H9 (cell line): ENCODE measurements at regions not wholly inside any gene's neighbourhood (a gene's known extent, or its start where the extent isn't known, plus 50 kb on each side); places are given as distances from the start of the nearest gene placed in this dataset.
A peak's percentile ranks its signal among the peaks of the same experiment; 100 is the strongest.

Source experiments
- DNase-seq: peaks from one replicate; pipeline ENCODE4 v3.0.0-alpha.2; 2017
- H2AFZ ChIP-seq: one replicate; pipeline ENCODE4 v1.6.1; 2013; ENCODE audit warnings: mild to moderate bottlenecking, low read length, control low read depth, moderate library complexity
- H2AK5ac ChIP-seq: 2 replicates; pipeline ENCODE4 v1.6.1; 2013; ENCODE audit warnings: low read length, control low read depth, mixed read lengths; ENCODE audit not compliant: insufficient read length
- H2BK120ac ChIP-seq: one replicate; pipeline ENCODE4 v1.6.1; 2013; ENCODE audit warnings: low read depth, mild to moderate bottlenecking, low read length, control low read depth, inconsistent platforms; ENCODE audit not compliant: poor library complexity, severe bottlenecking
- H2BK12ac ChIP-seq: 2 replicates; pipeline ENCODE4 v1.6.1; 2013; ENCODE audit warnings: low read length, control low read depth, mixed read lengths, low read depth; ENCODE audit not compliant: insufficient read length
- H2BK15ac ChIP-seq: 2 replicates; pipeline ENCODE4 v1.6.1; 2013; ENCODE audit warnings: low read depth, low read length, control low read depth
- H2BK20ac ChIP-seq: one replicate; pipeline ENCODE4 v1.6.1; 2013; ENCODE audit warnings: low read depth, mild to moderate bottlenecking, low read length, control low read depth, inconsistent platforms; ENCODE audit not compliant: poor library complexity, severe bottlenecking
- H2BK5ac ChIP-seq: 2 replicates; pipeline ENCODE4 v1.6.1; 2013; ENCODE audit warnings: low read length, control low read depth, mixed read lengths; ENCODE audit not compliant: insufficient read length
- H3K14ac ChIP-seq: 2 replicates; pipeline ENCODE4 v1.6.1; 2013; ENCODE audit warnings: low read length, control low read depth; ENCODE audit not compliant: insufficient read depth
- H3K18ac ChIP-seq: 2 replicates; pipeline ENCODE4 v1.6.1; 2013; ENCODE audit warnings: low read depth, mild to moderate bottlenecking, mixed read lengths, low read length, control low read depth; ENCODE audit not compliant: insufficient read length
- H3K23ac ChIP-seq: 2 replicates; pipeline ENCODE4 v1.6.1; 2013; ENCODE audit warnings: low read length, control low read depth, mixed read lengths, low read depth; ENCODE audit not compliant: insufficient read length
- H3K23me2 ChIP-seq: 2 replicates; pipeline ENCODE4 v1.6.1; 2013; ENCODE audit warnings: low read depth, mild to moderate bottlenecking, mixed read lengths, low read length, control low read depth; ENCODE audit not compliant: insufficient read length, poor library complexity, severe bottlenecking
- H3K27ac ChIP-seq: 2 replicates; pipeline ENCODE4 v1.5.1; 2013; ENCODE audit warnings: low read length, control low read depth, mixed read lengths, low read depth; ENCODE audit not compliant: insufficient read length
- H3K27me3 ChIP-seq: 2 replicates; pipeline ENCODE4 v1.6.1; 2013; ENCODE audit warnings: low read length, control low read depth, inconsistent platforms; ENCODE audit not compliant: insufficient read depth
- H3K4ac ChIP-seq: 2 replicates; pipeline ENCODE4 v1.6.1; 2013; ENCODE audit warnings: low read depth, mild to moderate bottlenecking, control low read depth, inconsistent platforms, low read length, moderate library complexity
- H3K4me1 ChIP-seq: 2 replicates; pipeline ENCODE4 v1.6.1; 2013; ENCODE audit warnings: low read length, control low read depth, inconsistent platforms; ENCODE audit not compliant: insufficient read depth
- H3K4me2 ChIP-seq: 2 replicates; pipeline ENCODE4 v1.6.1; 2013; ENCODE audit warnings: low read length, control low read depth, mixed read lengths; ENCODE audit not compliant: insufficient read length, insufficient read depth
- H3K56ac ChIP-seq: 2 replicates; pipeline ENCODE4 v1.6.1; 2013; ENCODE audit warnings: low read depth, mild to moderate bottlenecking, mixed read lengths, low read length, control low read depth; ENCODE audit not compliant: insufficient read length
- H3K79me1 ChIP-seq: 2 replicates; pipeline ENCODE4 v1.6.1; 2013; ENCODE audit warnings: low read depth, mild to moderate bottlenecking, moderate library complexity, low read length, control low read depth, inconsistent platforms; ENCODE audit not compliant: insufficient read depth, poor library complexity, severe bottlenecking
- H3K79me2 ChIP-seq: 2 replicates; pipeline ENCODE4 v1.6.1; 2013; ENCODE audit warnings: low read length, control low read depth, inconsistent platforms; ENCODE audit not compliant: insufficient read depth
- H3K9ac ChIP-seq: 2 replicates; pipeline ENCODE4 v1.6.1; 2013; ENCODE audit warnings: low read length, control low read depth, mixed read lengths; ENCODE audit not compliant: insufficient read length; ENCODE audit errors: extremely low read depth
- H3K9me3 ChIP-seq: one replicate; pipeline ENCODE4 v1.6.1; 2013; ENCODE audit warnings: low read depth, low read length, inconsistent platforms; ENCODE audit not compliant: control insufficient read depth
- H3T11ph ChIP-seq: one replicate; pipeline ENCODE4 v1.6.1; 2013; ENCODE audit warnings: mild to moderate bottlenecking, low read length, control low read depth, inconsistent platforms
- H4K20me1 ChIP-seq: one replicate; pipeline ENCODE4 v1.6.1; 2013; ENCODE audit not compliant: control insufficient read depth, insufficient read length, insufficient read depth
- H4K5ac ChIP-seq: 2 replicates; pipeline ENCODE4 v1.6.1; 2013; ENCODE audit warnings: low read depth, mild to moderate bottlenecking, mixed read lengths, low read length, control low read depth; ENCODE audit not compliant: insufficient read length
- H4K8ac ChIP-seq: replicated peaks from 2 replicates; pipeline ENCODE4 v1.6.1; 2013; ENCODE audit warnings: low read length, control low read depth, mixed read lengths, low read depth; ENCODE audit not compliant: insufficient read length
- H4K91ac ChIP-seq: 2 replicates; pipeline ENCODE4 v1.6.1; 2013; ENCODE audit warnings: low read depth, mild to moderate bottlenecking, moderate library complexity, mixed read lengths, low read length, control low read depth; ENCODE audit not compliant: insufficient read length
- H3K27ac Mint-ChIP-seq, 3 experiments: 2 replicates in 2 of 3; 3 replicates in 1 of 3; pipeline ENCODE4 v1.8.0; 2020 to 2021; ENCODE audit warnings: mixed read lengths in 3 of 3, mild to moderate bottlenecking in 1 of 3, moderate library complexity in 1 of 3
- H3K27me3 Mint-ChIP-seq: 2 replicates; pipeline ENCODE4 v1.8.0; 2021; ENCODE audit warnings: low read depth, mild to moderate bottlenecking, moderate library complexity, mixed read lengths
- H3K36me3 Mint-ChIP-seq, 3 experiments: 2 replicates in 2 of 3; 3 replicates in 1 of 3; pipeline ENCODE4 v1.8.0; 2020 to 2021; ENCODE audit warnings: low read depth in 3 of 3, mixed read lengths in 3 of 3; ENCODE audit not compliant: insufficient read depth in 1 of 3
- H3K4me1 Mint-ChIP-seq, 2 experiments: 2 replicates each; pipeline ENCODE4 v1.8.0; 2020; ENCODE audit warnings: mixed read lengths in 2 of 2
- H3K4me3 Mint-ChIP-seq, 2 experiments: 2 replicates in 1 of 2; 3 replicates in 1 of 2; pipeline ENCODE4 v1.8.0; 2020 to 2021; ENCODE audit warnings: mild to moderate bottlenecking in 2 of 2, mixed read lengths in 2 of 2, moderate library complexity in 1 of 2
- H3K9me3 Mint-ChIP-seq, 2 experiments: 2 replicates in 1 of 2; 3 replicates in 1 of 2; pipeline ENCODE4 v1.8.0; 2020; ENCODE audit warnings: mild to moderate bottlenecking in 2 of 2, mixed read lengths in 2 of 2, moderate library complexity in 1 of 2
- WGBS: extraction: QIAGEN DNeasy Blood & Tissue Kit; methylation state at CpG from one replicate; pipeline ENCODE4 v1.1.7; 2013; ENCODE audit warnings: missing lambda C conversion rate, low lambda C conversion rate, mixed read lengths; ENCODE audit not compliant: insufficient read length; ENCODE audit errors: extremely low coverage; 5-methylcytosine and 5-hydroxymethylcytosine counted together
- TF ChIP-seq, protein P1 (sequence below): fragments of 200-600 bp; sonication (generic); conservative IDR thresholded peaks from 3 replicates; pipeline ENCODE4 v1.8.0; 2021; ENCODE audit warnings: antibody characterized with exemption, mild to moderate bottlenecking

DNA sequence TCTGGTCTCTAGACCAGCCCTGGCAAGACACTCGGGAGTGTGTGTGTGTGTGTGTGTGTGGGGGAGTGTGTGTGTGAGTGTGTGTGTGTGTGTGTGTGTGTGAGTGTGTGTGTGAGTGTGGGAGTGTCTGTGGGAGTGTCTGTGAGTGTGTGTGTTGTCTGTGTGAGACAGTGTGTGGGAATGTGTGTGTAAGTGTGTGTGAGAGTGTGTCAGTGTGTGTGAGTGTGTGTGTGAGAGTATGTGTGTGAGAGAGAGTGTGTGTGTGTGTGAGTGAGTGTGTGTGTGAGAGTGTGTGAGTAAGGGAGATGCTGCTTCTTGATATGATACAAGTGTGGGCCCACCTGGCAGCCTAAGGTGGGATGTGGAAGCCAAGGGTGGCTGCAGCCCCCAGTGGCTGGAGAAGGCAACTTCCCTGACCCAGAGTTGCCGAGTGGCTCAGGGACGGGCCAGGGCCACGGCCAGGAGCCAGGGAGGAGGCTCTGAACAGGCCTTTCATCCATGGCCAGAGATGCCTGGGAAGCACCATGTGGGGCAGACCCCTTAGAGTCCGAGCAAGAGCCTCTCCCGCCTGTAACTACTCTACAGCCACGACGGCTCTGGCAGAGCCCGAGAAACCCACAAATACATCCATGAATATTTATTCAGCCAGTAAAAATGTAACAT is 159.3 kb upstream of the MYCN start:
- peaks cover 1% of the 10 kb centered on the region for H3K27me3 Mint-ChIP-seq
- H3K23ac ChIP-seq, result no peak overlapping the region

More for the DNA sequence above, 159.3 kb upstream of the MYCN start:
- whole genome bisulfite sequencing, result no CpG with 5 or more reads among the region's 9 CpGs
- no peak overlapping the region for H2BK120ac ChIP-seq
- no peak overlapping the region for H2BK15ac ChIP-seq
- Mint-ChIP-seq H3K27ac (no peak overlapping the region), H3K4me3 (no peak overlapping the region), H3K36me3 (no peaks in the 10 kb centered on the region), H3K4me1 (0 out of 4 replicates have a peak, but pooled peaks cover 0 to 7% of the 10 kb centered on the region in 2 experiments), H3K9me3 (no peaks in the 10 kb centered on the region)
- no peak overlapping the region for H4K91ac ChIP-seq
- H3K4me1 ChIP-seq, result no peaks in the 10 kb centered on the region
- H4K20me1 ChIP-seq, result no peaks in the 10 kb centered on the region
- no peaks in the 10 kb centered on the region for H3K79me2 ChIP-seq
- no peak overlapping the region for H2BK20ac ChIP-seq
- H2AK5ac ChIP-seq, result no peak overlapping the region
- H2AFZ ChIP-seq, result no peak overlapping the region
- TF ChIP-seq, protein P1, sequence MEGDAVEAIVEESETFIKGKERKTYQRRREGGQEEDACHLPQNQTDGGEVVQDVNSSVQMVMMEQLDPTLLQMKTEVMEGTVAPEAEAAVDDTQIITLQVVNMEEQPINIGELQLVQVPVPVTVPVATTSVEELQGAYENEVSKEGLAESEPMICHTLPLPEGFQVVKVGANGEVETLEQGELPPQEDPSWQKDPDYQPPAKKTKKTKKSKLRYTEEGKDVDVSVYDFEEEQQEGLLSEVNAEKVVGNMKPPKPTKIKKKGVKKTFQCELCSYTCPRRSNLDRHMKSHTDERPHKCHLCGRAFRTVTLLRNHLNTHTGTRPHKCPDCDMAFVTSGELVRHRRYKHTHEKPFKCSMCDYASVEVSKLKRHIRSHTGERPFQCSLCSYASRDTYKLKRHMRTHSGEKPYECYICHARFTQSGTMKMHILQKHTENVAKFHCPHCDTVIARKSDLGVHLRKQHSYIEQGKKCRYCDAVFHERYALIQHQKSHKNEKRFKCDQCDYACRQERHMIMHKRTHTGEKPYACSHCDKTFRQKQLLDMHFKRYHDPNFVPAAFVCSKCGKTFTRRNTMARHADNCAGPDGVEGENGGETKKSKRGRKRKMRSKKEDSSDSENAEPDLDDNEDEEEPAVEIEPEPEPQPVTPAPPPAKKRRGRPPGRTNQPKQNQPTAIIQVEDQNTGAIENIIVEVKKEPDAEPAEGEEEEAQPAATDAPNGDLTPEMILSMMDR, result peak; percentile 43; the same call in 2 of the 3 replicates
- no peak overlapping the region; the same call in 1 of the 2 replicates for H3K14ac ChIP-seq
- no peak overlapping the region for H3K27ac ChIP-seq
- peak; percentile 44 for DNase-seq
- H3K18ac ChIP-seq, result peak overlapping the region; percentile 38
- no peaks in the 10 kb centered on the region for H3K9me3 ChIP-seq
- no peaks in the 10 kb centered on the region for H3K27me3 ChIP-seq
- H4K8ac ChIP-seq, result no peak overlapping the region
- no peak overlapping the region for H3K4ac ChIP-seq
- H3K4me2 ChIP-seq, result no peak overlapping the region
- no peaks in the 10 kb centered on the region for H3K79me1 ChIP-seq
- H3K9ac ChIP-seq, result no peak overlapping the region
- H2BK12ac ChIP-seq, result no peak overlapping the region
- no peak overlapping the region for H4K5ac ChIP-seq
- H3K56ac ChIP-seq, result no peak overlapping the region
- H3T11ph ChIP-seq, result no peak overlapping the region
- no peaks in the 10 kb centered on the region for H3K23me2 ChIP-seq
- H2BK5ac ChIP-seq, result no peak overlapping the region
